ENCODE measurements at regions not wholly inside any gene's neighbourhood (a gene's known extent, or its start where the extent isn't known, plus 50 kb on each side); places are given as distances from the start of the nearest gene placed in this dataset.

DNA sequence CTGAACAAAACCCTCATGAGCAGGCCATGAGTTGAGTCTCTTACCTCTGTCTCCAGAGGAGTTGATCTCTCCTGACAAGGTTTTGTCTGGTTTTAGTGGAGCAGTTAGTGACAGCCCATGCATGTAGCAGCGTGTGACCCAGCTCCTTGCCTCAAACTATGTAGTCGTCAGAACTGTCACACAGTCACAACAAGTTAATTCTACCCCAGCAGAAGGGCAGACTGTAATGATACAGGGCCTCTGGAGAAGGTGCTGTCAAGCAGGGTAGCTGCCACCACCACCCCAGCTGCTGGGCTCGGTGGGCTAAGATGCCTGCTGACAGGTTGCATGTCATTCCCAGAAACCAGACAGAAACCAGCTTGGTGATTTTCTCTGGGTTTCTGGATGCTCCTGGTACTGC, 194.5 kb downstream of the PSAT1 start:
- H3K27me3 ChIP-seq (ENCODE audit: control insufficient read depth, insufficient read depth, low read length) = no peaks in the 10 kb centered on the region
- H2AFZ ChIP-seq (ENCODE audit: low read length) = no peak overlapping the region
- no peaks in the 10 kb centered on the region for H3K36me3 ChIP-seq (ENCODE audit: control insufficient read depth, insufficient read depth, low read length)
- no peaks in the 10 kb centered on the region for H4K20me1 ChIP-seq (ENCODE audit: control insufficient read depth, extremely low read depth, insufficient read depth, low read length)
- H3K9ac ChIP-seq (ENCODE audit: insufficient read depth, low read length) = no peak overlapping the region
- H3K9me3 ChIP-seq (ENCODE audit: control insufficient read depth, insufficient read depth, low read depth, low read length) = no peaks in the 10 kb centered on the region
- H3K79me2 ChIP-seq (ENCODE audit: control insufficient read depth, insufficient read depth, low read length) = no peaks in the 10 kb centered on the region
- H3K4me2 ChIP-seq (ENCODE audit: extremely low read depth, insufficient read depth, low read length) = no peak overlapping the region
- DNase-seq (ENCODE audit: low read depth in 2 of 2) = no peak
- H3K27ac ChIP-seq (ENCODE audit: insufficient read depth, low read length) = no peak overlapping the region
- TF ChIP-seq, protein P1, sequence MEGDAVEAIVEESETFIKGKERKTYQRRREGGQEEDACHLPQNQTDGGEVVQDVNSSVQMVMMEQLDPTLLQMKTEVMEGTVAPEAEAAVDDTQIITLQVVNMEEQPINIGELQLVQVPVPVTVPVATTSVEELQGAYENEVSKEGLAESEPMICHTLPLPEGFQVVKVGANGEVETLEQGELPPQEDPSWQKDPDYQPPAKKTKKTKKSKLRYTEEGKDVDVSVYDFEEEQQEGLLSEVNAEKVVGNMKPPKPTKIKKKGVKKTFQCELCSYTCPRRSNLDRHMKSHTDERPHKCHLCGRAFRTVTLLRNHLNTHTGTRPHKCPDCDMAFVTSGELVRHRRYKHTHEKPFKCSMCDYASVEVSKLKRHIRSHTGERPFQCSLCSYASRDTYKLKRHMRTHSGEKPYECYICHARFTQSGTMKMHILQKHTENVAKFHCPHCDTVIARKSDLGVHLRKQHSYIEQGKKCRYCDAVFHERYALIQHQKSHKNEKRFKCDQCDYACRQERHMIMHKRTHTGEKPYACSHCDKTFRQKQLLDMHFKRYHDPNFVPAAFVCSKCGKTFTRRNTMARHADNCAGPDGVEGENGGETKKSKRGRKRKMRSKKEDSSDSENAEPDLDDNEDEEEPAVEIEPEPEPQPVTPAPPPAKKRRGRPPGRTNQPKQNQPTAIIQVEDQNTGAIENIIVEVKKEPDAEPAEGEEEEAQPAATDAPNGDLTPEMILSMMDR (conservative IDR thresholded peaks at IDR 0.05 in 1 of 2, IDR thresholded peaks at IDR 0.05 in 1 of 2; ENCODE audit: low read depth in 1 of 2, low read length in 2 of 2) = no peak
- no peak for TF ChIP-seq EZH2 (IDR thresholded peaks at IDR 0.05; ENCODE audit: low read length, missing control alignments)
- H3K4me1 ChIP-seq (ENCODE audit: control insufficient read depth, extremely low read depth, insufficient read depth, low read length) = no peaks in the 10 kb centered on the region
- H3K4me3 ChIP-seq (replicated peaks in 1 of 4; ENCODE audit: control extremely low read depth in 1 of 4, insufficient read depth in 1 of 4, low read depth in 3 of 4, low read length in 4 of 4) = no peak overlapping the region

DNA sequence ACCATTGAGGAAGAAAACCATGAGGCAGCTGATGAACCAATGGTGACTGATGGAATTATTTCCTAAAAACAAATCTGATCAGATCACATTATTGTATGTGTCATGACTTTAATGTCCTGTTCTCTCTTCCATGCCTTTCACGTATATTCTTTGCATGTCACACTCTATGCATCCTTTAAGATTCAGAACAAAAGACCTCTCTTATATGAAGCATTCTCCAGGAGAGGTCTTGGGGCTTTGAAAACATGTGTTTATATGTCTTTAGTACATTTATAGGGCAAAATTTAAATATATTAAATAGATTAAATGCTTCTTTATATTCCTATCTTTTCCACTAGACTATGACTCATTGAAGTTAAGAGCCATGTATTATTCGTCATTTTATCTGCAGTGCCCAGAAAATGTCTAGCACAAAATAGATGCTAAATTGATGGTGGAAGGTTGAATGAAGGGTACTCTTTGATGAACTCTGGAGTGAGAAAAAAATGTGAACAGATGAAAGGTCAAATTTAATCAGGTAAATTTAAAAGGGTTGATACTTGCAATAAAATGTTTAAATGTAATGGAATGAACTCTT, 196.3 kb downstream of the PSAT1 start:
- no peak overlapping the region for H3K4me2 ChIP-seq (ENCODE audit: extremely low read depth, insufficient read depth, low read length)
- H3K27ac ChIP-seq (ENCODE audit: insufficient read depth, low read length) = no peak overlapping the region
- H3K4me3 ChIP-seq (replicated peaks in 1 of 4; ENCODE audit: control extremely low read depth in 1 of 4, insufficient read depth in 1 of 4, low read depth in 3 of 4, low read length in 4 of 4) = no peak overlapping the region
- no peaks in the 10 kb centered on the region for H3K79me2 ChIP-seq (ENCODE audit: control insufficient read depth, insufficient read depth, low read length)
- no peak for TF ChIP-seq EZH2 (IDR thresholded peaks at IDR 0.05; ENCODE audit: low read length, missing control alignments)
- TF ChIP-seq, protein P1 (conservative IDR thresholded peaks at IDR 0.05 in 1 of 2, IDR thresholded peaks at IDR 0.05 in 1 of 2; ENCODE audit: low read depth in 1 of 2, low read length in 2 of 2) = no peak
- DNase-seq (ENCODE audit: low read depth in 2 of 2) = peak in 1 of 2 donors; percentile 66
- H3K9me3 ChIP-seq (ENCODE audit: control insufficient read depth, insufficient read depth, low read depth, low read length) = no peaks in the 10 kb centered on the region
- H3K27me3 ChIP-seq (ENCODE audit: control insufficient read depth, insufficient read depth, low read length) = no peaks in the 10 kb centered on the region
- no peak overlapping the region for H2AFZ ChIP-seq (ENCODE audit: low read length)
- H3K36me3 ChIP-seq (ENCODE audit: control insufficient read depth, insufficient read depth, low read length) = no peaks in the 10 kb centered on the region
- H3K9ac ChIP-seq (ENCODE audit: insufficient read depth, low read length) = no peak overlapping the region
- no peaks in the 10 kb centered on the region for H4K20me1 ChIP-seq (ENCODE audit: control insufficient read depth, extremely low read depth, insufficient read depth, low read length)
- H3K4me1 ChIP-seq (ENCODE audit: control insufficient read depth, extremely low read depth, insufficient read depth, low read length) = no peaks in the 10 kb centered on the region

DNA sequence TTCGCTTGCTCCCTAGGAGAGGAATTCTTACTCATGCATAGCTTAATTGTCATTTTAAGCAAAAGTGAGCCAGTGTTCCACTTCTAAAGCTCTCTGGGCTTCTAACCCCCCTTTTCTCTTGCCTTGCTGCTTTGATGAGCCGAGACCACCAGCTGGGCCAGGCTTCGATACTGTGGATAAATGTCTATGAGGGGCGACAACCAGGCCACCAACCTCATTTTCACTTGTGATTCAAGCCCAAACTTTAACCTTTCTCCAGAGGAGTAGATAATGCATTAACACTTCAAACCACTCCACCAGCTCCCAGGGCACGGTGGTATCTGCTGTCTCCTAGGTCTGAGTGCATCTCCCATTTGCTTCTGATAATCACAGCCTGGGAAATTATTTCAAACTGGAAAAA, 205.6 kb downstream of the PSAT1 start:
- TF ChIP-seq EZH2 (IDR thresholded peaks at IDR 0.05; ENCODE audit: low read length, missing control alignments) = no peak
- TF ChIP-seq, protein P1 (conservative IDR thresholded peaks at IDR 0.05 in 1 of 2, IDR thresholded peaks at IDR 0.05 in 1 of 2; ENCODE audit: low read depth in 1 of 2, low read length in 2 of 2) = no peak
- no peaks in the 10 kb centered on the region for H3K4me1 ChIP-seq (ENCODE audit: control insufficient read depth, extremely low read depth, insufficient read depth, low read length)
- no peak overlapping the region for H3K4me2 ChIP-seq (ENCODE audit: extremely low read depth, insufficient read depth, low read length)
- no peaks in the 10 kb centered on the region for H3K79me2 ChIP-seq (ENCODE audit: control insufficient read depth, insufficient read depth, low read length)
- H3K4me3 ChIP-seq (replicated peaks in 1 of 4; ENCODE audit: control extremely low read depth in 1 of 4, insufficient read depth in 1 of 4, low read depth in 3 of 4, low read length in 4 of 4) = no peak overlapping the region
- no peaks in the 10 kb centered on the region for H4K20me1 ChIP-seq (ENCODE audit: control insufficient read depth, extremely low read depth, insufficient read depth, low read length)
- no peaks in the 10 kb centered on the region for H3K36me3 ChIP-seq (ENCODE audit: control insufficient read depth, insufficient read depth, low read length)
- H3K9ac ChIP-seq (ENCODE audit: insufficient read depth, low read length) = no peak overlapping the region
- H3K27me3 ChIP-seq (ENCODE audit: control insufficient read depth, insufficient read depth, low read length) = no peaks in the 10 kb centered on the region
- no peaks in the 10 kb centered on the region for H3K9me3 ChIP-seq (ENCODE audit: control insufficient read depth, insufficient read depth, low read depth, low read length)
- DNase-seq (ENCODE audit: low read depth in 2 of 2) = no peak
- no peak overlapping the region for H3K27ac ChIP-seq (ENCODE audit: insufficient read depth, low read length)
- no peak overlapping the region for H2AFZ ChIP-seq (ENCODE audit: low read length)
